GM12878 (cell line): ENCODE measurements at regions not wholly inside any gene's neighbourhood (a gene's known extent, or its start where the extent isn't known, plus 50 kb on each side); places are given as distances from the start of the nearest gene placed in this dataset.

Source experiments
- ATAC-seq: fragments of 200-7000 bp; cut with Tn5 transposase; 3 replicates; pipeline ENCODE4 v1.9.1; 2020; ENCODE audit warnings: mild to moderate bottlenecking, moderate library complexity
- BruUV-seq: library from RNA; stranded (reverse); fragments of 400-500 nt; replicated peaks from 2 replicates; lab custom pipeline; 2021; lab: Mats Ljungman, UMichigan
- CTCF ChIA-PET: fragments of 300-600 bp; sonication (Branson Sonifier 250); formaldehyde crosslinking; extraction: SDS; loops from one replicate; lab custom pipeline; 2021; ENCODE audit warnings: inconsistent platforms; lab: Yijun Ruan, JAX
- POLR2A ChIA-PET: fragments of 350-600 bp; formaldehyde crosslinking; extraction: SDS; loops from one replicate; lab custom pipeline; 2021; ENCODE audit warnings: inconsistent platforms; lab: Charles Lee
- RAD21 ChIA-PET: fragments of 300-600 bp; sonication (Branson Sonifier 250); formaldehyde crosslinking; loops from one replicate; lab custom pipeline; 2023; ENCODE audit warnings: antibody characterized with exemption; ENCODE audit not compliant: unreplicated experiment; lab: Charles Lee
- SMC1A ChIA-PET: fragments of 300-600 bp; sonication (Branson Sonifier 250); formaldehyde crosslinking; loops from one replicate; lab custom pipeline; 2023; ENCODE audit not compliant: unreplicated experiment, uncharacterized antibody; lab: Charles Lee
- DNase-seq: peaks from one replicate; pipeline ENCODE4 v3.0.0-alpha.2; 2011; ENCODE audit warnings: low read depth, low spot score
- FAIRE-seq: peaks from 3 replicates; lab custom pipeline; 2011; peaks lifted over from hg19 to GRCh38; lab: Jason Lieb, UNC
- H2AFZ ChIP-seq: 2 replicates; pipeline ENCODE4 v1.6.0; 2011; ENCODE audit warnings: low read depth, low read length, control low read depth; ENCODE audit not compliant: control insufficient read depth
- H3K27ac ChIP-seq: 2 replicates; pipeline ENCODE4 v1.5.1; 2011; ENCODE audit warnings: control low read depth; ENCODE audit not compliant: control insufficient read depth, insufficient read depth
- H3K27me3 ChIP-seq, 2 experiments: replicated peaks in 1 of 2; 2 replicates each; pipeline versions ENCODE4 v1.6.0 to v1.6.1; 2011; ENCODE audit warnings: low read length in 1 of 2; ENCODE audit not compliant: control insufficient read depth in 2 of 2, insufficient read depth in 2 of 2
- H3K36me3 ChIP-seq, 2 experiments: 2 replicates each; pipeline ENCODE4 v1.5.1; 2011; ENCODE audit warnings: low read length in 1 of 2; ENCODE audit not compliant: control insufficient read depth in 2 of 2, insufficient read depth in 2 of 2
- H3K4me1 ChIP-seq: 2 replicates; pipeline ENCODE4 v1.6.1; 2011; ENCODE audit warnings: mild to moderate bottlenecking, low read length, moderate library complexity, mixed read lengths; ENCODE audit not compliant: control insufficient read depth, insufficient read depth
- H3K4me2 ChIP-seq: 2 replicates; pipeline ENCODE4 v1.6.0; 2011; ENCODE audit warnings: control low read depth; ENCODE audit not compliant: control insufficient read depth, insufficient read depth
- H3K4me3 ChIP-seq: fragments of 200-600 bp; sonication (generic); 2 replicates; pipeline ENCODE4 v1.5.1; 2016
- H3K79me2 ChIP-seq: 2 replicates; pipeline ENCODE4 v1.6.0; 2011; ENCODE audit warnings: low read length; ENCODE audit not compliant: control insufficient read depth, insufficient read depth
- H3K9ac ChIP-seq: 2 replicates; pipeline ENCODE4 v1.8.0; 2011; ENCODE audit warnings: low read length, control low read depth, mixed read lengths; ENCODE audit not compliant: control insufficient read depth, insufficient read depth
- H3K9me3 ChIP-seq: replicated peaks from 3 replicates; pipeline ENCODE4 v1.5.1; 2011; ENCODE audit warnings: mild to moderate bottlenecking, low read length; ENCODE audit not compliant: control insufficient read depth, insufficient read depth
- H4K20me1 ChIP-seq: 2 replicates; pipeline ENCODE4 v1.6.0; 2011; ENCODE audit not compliant: control insufficient read depth, insufficient read depth
- E4F1 ChIP-seq: fragments of 450-650 bp; IDR thresholded peaks from 2 replicates; pipeline ENCODE4 v1.6.1; 2018; ENCODE audit warnings: borderline replicate concordance, mild to moderate bottlenecking; ENCODE audit not compliant: partially characterized antibody
- FOS ChIP-seq: IDR thresholded peaks from 3 replicates; pipeline ENCODE4 v1.6.1; 2011; ENCODE audit warnings: borderline replicate concordance; ENCODE audit not compliant: insufficient read length; ENCODE audit errors: extremely low read depth
- IKZF1 ChIP-seq: fragments of 450-650 bp; conservative IDR thresholded peaks from 2 replicates; pipeline ENCODE4 v1.6.1; 2017; ENCODE audit warnings: antibody characterized with exemption, mild to moderate bottlenecking
- KAT2A ChIP-seq: conservative IDR thresholded peaks from 2 replicates; pipeline ENCODE4 v1.6.1; 2011; ENCODE audit warnings: low read depth, low read length; ENCODE audit not compliant: control insufficient read depth
- MEF2A ChIP-seq: IDR thresholded peaks from 2 replicates; pipeline ENCODE4 v1.6.1; 2011; ENCODE audit warnings: low read depth, mild to moderate bottlenecking, low read length, moderate library complexity; ENCODE audit not compliant: insufficient read depth
- NFYA ChIP-seq: IDR thresholded peaks from 2 replicates; pipeline ENCODE4 v1.6.1; 2011; ENCODE audit warnings: low read depth, mild to moderate bottlenecking, low read length, improper control_type of control experiment, borderline replicate concordance
- NR2F1 ChIP-seq: fragments of 450-650 bp; conservative IDR thresholded peaks from 2 replicates; pipeline ENCODE4 v1.6.1; 2017; ENCODE audit warnings: mild to moderate bottlenecking
- SMARCA5 ChIP-seq: fragments of 450-650 bp; IDR thresholded peaks from 2 replicates; pipeline ENCODE4 v1.6.1; 2017; ENCODE audit warnings: mild to moderate bottlenecking
- TCF3 ChIP-seq: IDR thresholded peaks from 2 replicates; pipeline ENCODE4 v1.6.1; 2012; ENCODE audit warnings: low read depth, mild to moderate bottlenecking, low read length, borderline replicate concordance; ENCODE audit not compliant: insufficient read depth
- WGBS: methylation state at CpG from one replicate; pipeline ENCODE4 v1.1.6; 2016; ENCODE audit warnings: low lambda C conversion rate; ENCODE audit not compliant: insufficient replicate concordance, insufficient coverage; ENCODE audit errors: missing lambda C conversion rate; 5-methylcytosine and 5-hydroxymethylcytosine counted together
- in situ Hi-C: fragments of 300-500 bp; cut with MboI; formaldehyde crosslinking; loops from 9 replicates; pipeline ENCODE4 v1.14.3; 2018; ENCODE audit warnings: mixed read lengths
- intact Hi-C: fragments of 100-400 bp; cut with micrococcal nuclease; formaldehyde crosslinking; loops from one replicate; pipeline ENCODE4 v1.14.2; 2022; ENCODE audit not compliant: unreplicated experiment
- TF ChIP-seq, protein P1 (sequence below): fragments of 450-650 bp; IDR thresholded peaks from 2 replicates; pipeline ENCODE4 v1.6.1; 2016; ENCODE audit warnings: mild to moderate bottlenecking
- TF ChIP-seq, protein P2 (sequence below): IDR thresholded peaks from 2 replicates; pipeline ENCODE4 v1.6.1; 2012; ENCODE audit warnings: low read depth, low read length, improper control_type of control experiment
- TF ChIP-seq, protein P3 (sequence below): fragments of 450-650 bp; IDR thresholded peaks from 2 replicates; pipeline ENCODE4 v1.6.1; 2017; ENCODE audit warnings: mild to moderate bottlenecking, moderate library complexity

DNA sequence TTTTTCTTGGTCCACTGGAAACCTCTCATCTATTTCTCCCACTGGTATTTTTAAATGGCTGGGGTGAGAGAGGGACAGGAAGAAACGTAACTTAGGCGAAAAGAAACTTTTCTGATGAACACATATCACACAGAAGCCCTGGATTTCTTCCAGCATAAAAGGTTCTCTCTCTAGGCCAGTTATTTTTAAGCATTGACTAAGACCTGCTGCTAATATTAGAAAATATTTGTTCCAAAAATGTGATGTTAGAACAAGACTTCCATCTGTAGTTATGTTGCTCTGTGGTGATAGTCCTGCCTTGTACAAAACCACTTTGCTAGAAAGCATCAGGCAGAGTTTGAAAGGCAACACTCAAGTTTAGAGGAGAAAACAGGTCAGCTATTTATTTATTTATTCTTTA lies 537.7 kb downstream of the MCTP2 start:
- WGBS, result 35% methylated on average over 2 of the region's 2 CpGs
- Histone ChIP-seq H3K4me1 (no peaks in the 10 kb centered on the region), H3K79me2 (no peaks in the 10 kb centered on the region), H3K27me3 (no peaks in the 10 kb centered on the region), H3K27ac (no peak overlapping the region), H3K9me3 (no peaks in the 10 kb centered on the region), H4K20me1 (no peaks in the 10 kb centered on the region), H3K4me3 (no peak overlapping the region), H3K4me2 (no peak overlapping the region), H3K36me3 (no peaks in the 10 kb centered on the region), H3K9ac (no peak overlapping the region), H2AFZ (no peak overlapping the region)
- FAIRE-seq, result no peak
- POLR2A ChIA-PET, result no interaction called here
- in situ Hi-C loops, result no loop called here
- BruUV-seq, result no TSS peak
- RAD21 ChIA-PET, result no interaction called here
- no peak for ATAC-seq
- CTCF ChIA-PET, result no interaction called here
- SMC1A ChIA-PET, result no interaction called here
- intact Hi-C loops, result no loop called here
- DNase-seq, result no peak
- TF ChIP-seq, protein P1, sequence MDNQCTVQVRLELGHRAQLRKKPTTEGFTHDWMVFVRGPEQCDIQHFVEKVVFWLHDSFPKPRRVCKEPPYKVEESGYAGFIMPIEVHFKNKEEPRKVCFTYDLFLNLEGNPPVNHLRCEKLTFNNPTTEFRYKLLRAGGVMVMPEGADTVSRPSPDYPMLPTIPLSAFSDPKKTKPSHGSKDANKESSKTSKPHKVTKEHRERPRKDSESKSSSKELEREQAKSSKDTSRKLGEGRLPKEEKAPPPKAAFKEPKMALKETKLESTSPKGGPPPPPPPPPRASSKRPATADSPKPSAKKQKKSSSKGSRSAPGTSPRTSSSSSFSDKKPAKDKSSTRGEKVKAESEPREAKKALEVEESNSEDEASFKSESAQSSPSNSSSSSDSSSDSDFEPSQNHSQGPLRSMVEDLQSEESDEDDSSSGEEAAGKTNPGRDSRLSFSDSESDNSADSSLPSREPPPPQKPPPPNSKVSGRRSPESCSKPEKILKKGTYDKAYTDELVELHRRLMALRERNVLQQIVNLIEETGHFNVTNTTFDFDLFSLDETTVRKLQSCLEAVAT, result no peak
- no peak for TF ChIP-seq SMARCA5
- TF ChIP-seq, protein P2, sequence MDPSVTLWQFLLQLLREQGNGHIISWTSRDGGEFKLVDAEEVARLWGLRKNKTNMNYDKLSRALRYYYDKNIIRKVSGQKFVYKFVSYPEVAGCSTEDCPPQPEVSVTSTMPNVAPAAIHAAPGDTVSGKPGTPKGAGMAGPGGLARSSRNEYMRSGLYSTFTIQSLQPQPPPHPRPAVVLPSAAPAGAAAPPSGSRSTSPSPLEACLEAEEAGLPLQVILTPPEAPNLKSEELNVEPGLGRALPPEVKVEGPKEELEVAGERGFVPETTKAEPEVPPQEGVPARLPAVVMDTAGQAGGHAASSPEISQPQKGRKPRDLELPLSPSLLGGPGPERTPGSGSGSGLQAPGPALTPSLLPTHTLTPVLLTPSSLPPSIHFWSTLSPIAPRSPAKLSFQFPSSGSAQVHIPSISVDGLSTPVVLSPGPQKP, result no peak
- TF ChIP-seq KAT2A, result no peak
- no peak for TF ChIP-seq NFYA
- TF ChIP-seq IKZF1, result no peak
- no peak for TF ChIP-seq FOS
- no peak for TF ChIP-seq E4F1
- TF ChIP-seq, protein P3, sequence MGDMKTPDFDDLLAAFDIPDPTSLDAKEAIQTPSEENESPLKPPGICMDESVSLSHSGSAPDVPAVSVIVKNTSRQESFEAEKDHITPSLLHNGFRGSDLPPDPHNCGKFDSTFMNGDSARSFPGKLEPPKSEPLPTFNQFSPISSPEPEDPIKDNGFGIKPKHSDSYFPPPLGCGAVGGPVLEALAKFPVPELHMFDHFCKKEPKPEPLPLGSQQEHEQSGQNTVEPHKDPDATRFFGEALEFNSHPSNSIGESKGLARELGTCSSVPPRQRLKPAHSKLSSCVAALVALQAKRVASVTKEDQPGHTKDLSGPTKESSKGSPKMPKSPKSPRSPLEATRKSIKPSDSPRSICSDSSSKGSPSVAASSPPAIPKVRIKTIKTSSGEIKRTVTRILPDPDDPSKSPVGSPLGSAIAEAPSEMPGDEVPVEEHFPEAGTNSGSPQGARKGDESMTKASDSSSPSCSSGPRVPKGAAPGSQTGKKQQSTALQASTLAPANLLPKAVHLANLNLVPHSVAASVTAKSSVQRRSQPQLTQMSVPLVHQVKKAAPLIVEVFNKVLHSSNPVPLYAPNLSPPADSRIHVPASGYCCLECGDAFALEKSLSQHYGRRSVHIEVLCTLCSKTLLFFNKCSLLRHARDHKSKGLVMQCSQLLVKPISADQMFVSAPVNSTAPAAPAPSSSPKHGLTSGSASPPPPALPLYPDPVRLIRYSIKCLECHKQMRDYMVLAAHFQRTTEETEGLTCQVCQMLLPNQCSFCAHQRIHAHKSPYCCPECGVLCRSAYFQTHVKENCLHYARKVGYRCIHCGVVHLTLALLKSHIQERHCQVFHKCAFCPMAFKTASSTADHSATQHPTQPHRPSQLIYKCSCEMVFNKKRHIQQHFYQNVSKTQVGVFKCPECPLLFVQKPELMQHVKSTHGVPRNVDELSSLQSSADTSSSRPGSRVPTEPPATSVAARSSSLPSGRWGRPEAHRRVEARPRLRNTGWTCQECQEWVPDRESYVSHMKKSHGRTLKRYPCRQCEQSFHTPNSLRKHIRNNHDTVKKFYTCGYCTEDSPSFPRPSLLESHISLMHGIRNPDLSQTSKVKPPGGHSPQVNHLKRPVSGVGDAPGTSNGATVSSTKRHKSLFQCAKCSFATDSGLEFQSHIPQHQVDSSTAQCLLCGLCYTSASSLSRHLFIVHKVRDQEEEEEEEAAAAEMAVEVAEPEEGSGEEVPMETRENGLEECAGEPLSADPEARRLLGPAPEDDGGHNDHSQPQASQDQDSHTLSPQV, result no peak
- TF ChIP-seq TCF3, result no peak
- TF ChIP-seq NR2F1, result no peak
- no peak for TF ChIP-seq MEF2A
